SK-N-SH treated with all-trans-retinoic acid at 6 μM for 48 hours (cell line): ENCODE measurements at regions not wholly inside any gene's neighbourhood (a gene's known extent, or its start where the extent isn't known, plus 50 kb on each side); places are given as distances from the start of the nearest gene placed in this dataset.

Source experiments
- ATAC-seq: fragments of 200-7000 bp; cut with Tn5 transposase; 3 replicates; pipeline ENCODE4 v1.9.1; 2020; ENCODE audit warnings: mild to moderate bottlenecking, moderate library complexity
- ARNTL ChIP-seq: fragments of 450-650 bp; formaldehyde crosslinking; IDR thresholded peaks from 2 replicates; pipeline ENCODE4 v1.5.0; 2020; ENCODE audit warnings: low read depth, mild to moderate bottlenecking, moderate library complexity, borderline replicate concordance
- BACH2 ChIP-seq: fragments of 250-450 bp; sonication (Bioruptor Pico); IDR thresholded peaks from 2 replicates; pipeline ENCODE4 v1.9.0; 2021; ENCODE audit warnings: mild to moderate bottlenecking, borderline replicate concordance
- CREB5 ChIP-seq: fragments of 250-450 bp; sonication (Bioruptor Pico); IDR thresholded peaks from 2 replicates; pipeline ENCODE4 v1.5.1; 2020; ENCODE audit warnings: low read depth, mild to moderate bottlenecking, moderate library complexity
- CSDC2 ChIP-seq: fragments of 250-450 bp; sonication (Bioruptor Pico); IDR thresholded peaks from 2 replicates; pipeline ENCODE4 v1.5.0; 2020; ENCODE audit warnings: mild to moderate bottlenecking, moderate library complexity
- CSRNP3 ChIP-seq: fragments of 250-450 bp; sonication (Bioruptor Pico); IDR thresholded peaks from 2 replicates; pipeline ENCODE4 v1.5.1; 2021; ENCODE audit warnings: mild to moderate bottlenecking, moderate library complexity
- ESRRG ChIP-seq: fragments of 250-450 bp; sonication (Bioruptor Pico); IDR thresholded peaks from 2 replicates; pipeline ENCODE4 v1.6.1; 2021; ENCODE audit warnings: mild to moderate bottlenecking
- GLIS3 ChIP-seq: fragments of 250-450 bp; sonication (Bioruptor Pico); IDR thresholded peaks from 2 replicates; pipeline ENCODE4 v1.5.0; 2020; ENCODE audit warnings: mild to moderate bottlenecking, moderate library complexity
- OSR1 ChIP-seq: fragments of 250-450 bp; sonication (Bioruptor Pico); IDR thresholded peaks from 2 replicates; pipeline ENCODE4 v1.8.0; 2022; ENCODE audit warnings: moderate library complexity, mild to moderate bottlenecking, inconsistent platforms
- POU6F1 ChIP-seq: fragments of 250-450 bp; sonication (Bioruptor Pico); IDR thresholded peaks from 2 replicates; pipeline ENCODE4 v1.8.0; 2021; ENCODE audit warnings: low read depth, mild to moderate bottlenecking, moderate library complexity, borderline replicate concordance
- PPARA ChIP-seq: fragments of 250-450 bp; sonication (Bioruptor Pico); IDR thresholded peaks from 2 replicates; pipeline ENCODE4 v1.5.0; 2020; ENCODE audit warnings: mild to moderate bottlenecking, borderline replicate concordance
- RARB ChIP-seq: fragments of 250-450 bp; sonication (Bioruptor Pico); IDR thresholded peaks from 2 replicates; pipeline ENCODE4 v1.8.0; 2021; ENCODE audit warnings: mild to moderate bottlenecking, moderate library complexity
- SNAI2 ChIP-seq: fragments of 250-450 bp; sonication (Bioruptor Pico); IDR thresholded peaks from 2 replicates; pipeline ENCODE4 v1.5.0; 2020; ENCODE audit warnings: mild to moderate bottlenecking, moderate library complexity
- TCF4 ChIP-seq: fragments of 250-450 bp; sonication (Bioruptor Pico); IDR thresholded peaks from 2 replicates; pipeline ENCODE4 v1.8.0; 2021; ENCODE audit warnings: mild to moderate bottlenecking, moderate library complexity, borderline replicate concordance
- TSHZ2 ChIP-seq: fragments of 250-450 bp; sonication (Bioruptor Pico); IDR thresholded peaks from 2 replicates; pipeline ENCODE4 v1.5.0; 2020; ENCODE audit warnings: mild to moderate bottlenecking, moderate library complexity
- ZC3H10 ChIP-seq: fragments of 250-450 bp; sonication (Bioruptor Pico); IDR thresholded peaks from 2 replicates; pipeline ENCODE4 v1.5.1; 2021; ENCODE audit warnings: mild to moderate bottlenecking, moderate library complexity
- ZFP3 ChIP-seq: fragments of 250-450 bp; sonication (Bioruptor Pico); IDR thresholded peaks from 2 replicates; pipeline ENCODE4 v1.5.0; 2020; ENCODE audit warnings: mild to moderate bottlenecking, moderate library complexity
- ZNF565 ChIP-seq: fragments of 450-650 bp; formaldehyde crosslinking; conservative IDR thresholded peaks from 2 replicates; pipeline ENCODE4 v1.5.0; 2020; ENCODE audit warnings: low read depth, mild to moderate bottlenecking, moderate library complexity
- ZNF70 ChIP-seq: fragments of 450-650 bp; formaldehyde crosslinking; IDR thresholded peaks from 2 replicates; pipeline ENCODE4 v1.5.0; 2020; ENCODE audit warnings: mild to moderate bottlenecking, moderate library complexity
- ZNF8 ChIP-seq: fragments of 450-650 bp; formaldehyde crosslinking; IDR thresholded peaks from 2 replicates; pipeline ENCODE4 v1.5.0; 2020; ENCODE audit warnings: mild to moderate bottlenecking, moderate library complexity

GRCh38 chr12:34105392-34105933, 83.2 kb downstream of the ALG10 start (continued):
- TF ChIP-seq TSHZ2, result no peak
- TF ChIP-seq ESRRG (CRISPR knock-in tag), result no peak
- TF ChIP-seq CSDC2 (CRISPR knock-in tag), result no peak
- TF ChIP-seq, all 23 proteins: peak for 0

GRCh38 chr12:34106172-34106571, 83.9 kb downstream of the ALG10 start:
- no peak for TF ChIP-seq ZC3H10 (CRISPR knock-in tag)
- no peak for TF ChIP-seq GLIS3 (CRISPR knock-in tag)
- TF ChIP-seq TSHZ2, result no peak
- no peak for TF ChIP-seq SNAI2 (CRISPR knock-in tag)
- no peak for TF ChIP-seq BACH2 (CRISPR knock-in tag)
- TF ChIP-seq RARB (CRISPR knock-in tag), result no peak
- TF ChIP-seq ARNTL (CRISPR knock-in tag), result no peak
- no peak for TF ChIP-seq OSR1 (CRISPR knock-in tag)
- no peak for TF ChIP-seq ZNF565 (CRISPR knock-in tag)
- TF ChIP-seq POU6F1 (CRISPR knock-in tag), result no peak
- TF ChIP-seq ZFP3 (CRISPR knock-in tag), result no peak
- no peak for TF ChIP-seq TCF4 (CRISPR knock-in tag)
- no peak for TF ChIP-seq CSRNP3 (CRISPR knock-in tag)
- no peak for TF ChIP-seq ESRRG (CRISPR knock-in tag)
- no peak for TF ChIP-seq ZNF8 (CRISPR knock-in tag)
- TF ChIP-seq CREB5 (CRISPR knock-in tag), result no peak
- TF ChIP-seq PPARA (CRISPR knock-in tag), result no peak
- ATAC-seq, result no peak

- no peak for ATAC-seq
- TF ChIP-seq ZNF565 (CRISPR knock-in tag), result no peak
- no peak for TF ChIP-seq TSHZ2
- no peak for TF ChIP-seq GLIS3 (CRISPR knock-in tag)
- no peak for TF ChIP-seq CSDC2 (CRISPR knock-in tag)
- no peak for TF ChIP-seq ESRRG (CRISPR knock-in tag)
- TF ChIP-seq ZNF70 (CRISPR knock-in tag), result no peak
Observed at GRCh38 chr12:34107016-34107415, 84.7 kb downstream of the ALG10 start.
